GM13976 (cell line): ENCODE measurements at regions not wholly inside any gene's neighbourhood (a gene's known extent, or its start where the extent isn't known, plus 50 kb on each side); places are given as distances from the start of the nearest gene placed in this dataset.

Experiments
- DNase-seq: peaks from one replicate; pipeline ENCODE4 v3.0.0; 2012; ENCODE audit warnings: low spot score
- in situ Hi-C: fragments of 300-500 bp; cut with MboI; formaldehyde crosslinking; loops from one replicate; pipeline ENCODE4 v1.12.0; 2022; ENCODE audit warnings: low sequenced_read_pairs, mixed read lengths, inconsistent platforms; ENCODE audit not compliant: unreplicated experiment
- TF ChIP-seq, protein P1 (sequence below): IDR thresholded peaks from 2 replicates; pipeline ENCODE4 v1.5.1; 2012; ENCODE audit warnings: borderline replicate concordance, mild to moderate bottlenecking; ENCODE audit not compliant: insufficient read depth; ENCODE audit errors: extremely low read depth, missing control alignments, control extremely low read depth

DNA sequence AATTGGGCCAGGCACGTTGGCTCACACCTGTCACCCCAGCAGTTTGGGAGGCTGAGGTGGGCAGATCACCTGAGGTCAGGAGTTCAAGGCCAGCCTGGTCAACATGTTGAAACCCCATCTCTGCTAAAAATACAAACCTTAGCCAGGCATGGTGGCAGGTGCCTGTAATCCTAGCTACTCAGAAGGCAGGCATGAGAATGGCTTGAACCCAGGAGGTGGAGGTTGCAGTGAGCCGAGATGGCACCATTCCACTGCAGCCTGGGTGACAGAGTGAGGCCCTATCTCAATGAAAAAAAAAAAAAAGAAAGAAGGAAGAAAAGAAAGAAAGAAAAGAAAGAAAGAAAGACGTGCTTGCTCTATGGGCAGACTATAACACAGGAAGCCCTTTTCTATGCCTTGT, 84.4 kb downstream of the FOXL1 start:
- in situ Hi-C loops, result no loop called here
- DNase-seq, result no peak
- TF ChIP-seq, protein P1, sequence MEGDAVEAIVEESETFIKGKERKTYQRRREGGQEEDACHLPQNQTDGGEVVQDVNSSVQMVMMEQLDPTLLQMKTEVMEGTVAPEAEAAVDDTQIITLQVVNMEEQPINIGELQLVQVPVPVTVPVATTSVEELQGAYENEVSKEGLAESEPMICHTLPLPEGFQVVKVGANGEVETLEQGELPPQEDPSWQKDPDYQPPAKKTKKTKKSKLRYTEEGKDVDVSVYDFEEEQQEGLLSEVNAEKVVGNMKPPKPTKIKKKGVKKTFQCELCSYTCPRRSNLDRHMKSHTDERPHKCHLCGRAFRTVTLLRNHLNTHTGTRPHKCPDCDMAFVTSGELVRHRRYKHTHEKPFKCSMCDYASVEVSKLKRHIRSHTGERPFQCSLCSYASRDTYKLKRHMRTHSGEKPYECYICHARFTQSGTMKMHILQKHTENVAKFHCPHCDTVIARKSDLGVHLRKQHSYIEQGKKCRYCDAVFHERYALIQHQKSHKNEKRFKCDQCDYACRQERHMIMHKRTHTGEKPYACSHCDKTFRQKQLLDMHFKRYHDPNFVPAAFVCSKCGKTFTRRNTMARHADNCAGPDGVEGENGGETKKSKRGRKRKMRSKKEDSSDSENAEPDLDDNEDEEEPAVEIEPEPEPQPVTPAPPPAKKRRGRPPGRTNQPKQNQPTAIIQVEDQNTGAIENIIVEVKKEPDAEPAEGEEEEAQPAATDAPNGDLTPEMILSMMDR, result no peak

- DNase-seq, result no peak
- TF ChIP-seq, protein P1, result no peak
Observed at GRCh38 chr16:86663685-86664521, 85.6 kb downstream of the FOXL1 start.

GRCh38 chr16:86664522-86665318, 86.4 kb downstream of the FOXL1 start:
- in situ Hi-C loops, result no loop called here
- TF ChIP-seq, protein P1, result no peak
- no peak for DNase-seq

More at GRCh38 chr16:86663685-86664521, 85.6 kb downstream of the FOXL1 start:
- in situ Hi-C loops, result no loop called here

DNA sequence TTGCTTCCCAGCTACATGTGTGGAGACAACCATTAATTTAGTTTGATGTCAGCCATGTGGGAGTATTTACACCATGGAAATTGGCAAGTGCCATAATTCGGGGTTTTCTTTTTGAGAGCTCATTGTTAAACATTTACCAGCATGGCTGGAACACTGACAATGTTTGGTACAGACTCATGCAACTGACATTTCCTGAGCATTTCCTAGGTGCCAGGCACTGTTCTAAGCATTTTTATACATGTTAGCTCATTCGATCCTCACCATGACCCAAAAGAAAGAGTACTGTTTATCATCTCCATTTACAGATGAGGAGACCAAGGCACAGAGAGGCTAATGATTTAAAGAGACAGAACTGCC, 86.9 kb downstream of the FOXL1 start:
- no peak for DNase-seq
- TF ChIP-seq, protein P1, result no peak
- in situ Hi-C loops, result no loop called here

DNA sequence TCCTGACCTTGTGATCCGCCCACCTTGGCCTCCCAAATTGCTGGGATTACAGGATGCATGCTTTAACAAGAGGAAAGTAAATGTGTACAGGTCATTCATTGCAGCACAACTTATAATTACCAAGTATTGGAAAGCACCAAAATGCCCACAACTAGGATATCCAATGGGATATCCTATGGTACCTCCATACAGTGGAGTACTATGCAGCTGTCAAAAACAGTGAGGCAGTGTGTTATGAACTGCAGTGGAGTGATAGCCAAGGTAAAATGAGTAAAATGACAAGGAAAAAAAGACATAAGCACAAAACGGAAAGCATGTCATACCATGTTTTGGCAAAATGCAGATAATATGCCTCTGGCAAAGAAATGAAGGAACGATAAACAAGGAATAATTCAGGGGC, 87.6 kb downstream of the FOXL1 start:
- TF ChIP-seq, protein P1, result no peak
- DNase-seq, result no peak
- in situ Hi-C loops, result no loop called here

DNA sequence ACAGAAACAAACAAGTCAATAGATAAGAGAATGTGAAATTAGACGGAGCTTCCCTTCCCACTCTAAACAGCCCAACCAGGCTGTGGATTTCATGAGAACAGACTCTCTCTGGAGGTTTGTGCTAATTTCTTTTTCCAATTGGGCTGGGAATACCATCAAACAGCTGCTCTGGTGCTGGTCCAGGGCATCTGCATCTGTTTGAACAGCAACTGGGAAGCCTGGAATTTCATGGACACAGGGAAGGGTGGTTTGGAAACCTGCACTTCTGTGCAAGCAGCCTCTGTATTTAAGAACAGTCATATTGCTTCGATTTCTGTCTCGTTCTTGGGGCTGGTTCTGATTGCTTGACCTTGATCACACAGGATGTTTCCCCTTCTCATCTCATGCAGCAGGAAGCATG, 88.7 kb downstream of the FOXL1 start:
- DNase-seq, result no peak
- in situ Hi-C loops, result no loop called here
- TF ChIP-seq, protein P1, result no peak
